K562 (cell line): ENCODE measurements at regions not wholly inside any gene's neighbourhood (a gene's known extent, or its start where the extent isn't known, plus 50 kb on each side); places are given as distances from the start of the nearest gene placed in this dataset.

Experiments used
- ATAC-seq: fragments of 200-7000 bp; cut with Tn5 transposase; 3 replicates; pipeline ENCODE4 v1.9.1; 2020; ENCODE audit warnings: moderate library complexity
- BruUV-seq: library from RNA; stranded (reverse); fragments of 400-500 nt; replicated peaks from 2 replicates; lab custom pipeline; 2021; lab: Mats Ljungman, UMichigan
- CTCF ChIA-PET: fragments of 300-600 bp; formaldehyde crosslinking; extraction: SDS; loops from one replicate; lab custom pipeline; 2021; ENCODE audit warnings: low intra/inter-chr PET ratio; lab: Yijun Ruan, JAX
- POLR2A ChIA-PET: fragments of 300-600, 350-650 bp; sonication (Branson Sonifier 250); formaldehyde crosslinking; extraction: SDS; loops from one replicate; lab custom pipeline; 2021; ENCODE audit warnings: antibody characterized with exemption, inconsistent platforms; lab: Yijun Ruan, JAX
- DNase-seq, 4 experiments: peaks; one replicate each; pipeline versions ENCODE4 v3.0.0 to v3.0.0-alpha.2; 2011 to 2018; ENCODE audit warnings: low spot score in 3 of 4, mixed read lengths in 3 of 4; ENCODE audit errors: extremely low read depth in 1 of 4
- FAIRE-seq: peaks from 2 replicates; lab custom pipeline; 2011; peaks lifted over from hg19 to GRCh38; lab: Jason Lieb, UNC
- H2AFZ ChIP-seq: 2 replicates; pipeline ENCODE4 v1.6.0; 2011; ENCODE audit warnings: low read depth, low read length, control low read depth, inconsistent platforms
- H3K27ac ChIP-seq: fragments of 200-600 bp; 3 replicates; pipeline ENCODE4 v1.8.0; 2011; ENCODE audit warnings: low read depth, mild to moderate bottlenecking, control low read depth, inconsistent platforms, low read length, moderate library complexity, mixed read lengths; ENCODE audit errors: extremely low read depth
- H3K27me3 ChIP-seq, 2 experiments: fragments of 300-600 bp in 1 of 2; 2 replicates in 1 of 2; 3 replicates in 1 of 2; pipeline versions ENCODE4 v1.6.0 to v1.8.0; 2011; ENCODE audit warnings: inconsistent platforms in 2 of 2, low read length in 2 of 2, mild to moderate bottlenecking in 1 of 2, mixed read lengths in 1 of 2, moderate library complexity in 1 of 2; ENCODE audit not compliant: control insufficient read depth in 2 of 2, insufficient read depth in 2 of 2
- H3K36me3 ChIP-seq: fragments of 300-600 bp; 3 replicates; pipeline ENCODE4 v1.8.0; 2011; ENCODE audit warnings: mild to moderate bottlenecking, low read length, inconsistent platforms; ENCODE audit not compliant: control insufficient read depth, insufficient read depth
- H3K4me1 ChIP-seq, 2 experiments: fragments of 200-600 bp in 1 of 2; replicated peaks in 1 of 2; 2 replicates in 1 of 2; 3 replicates in 1 of 2; pipeline versions ENCODE4 v1.5.1 to v1.8.0; 2011; ENCODE audit warnings: inconsistent platforms in 2 of 2, low read length in 2 of 2, mild to moderate bottlenecking in 1 of 2, mixed read lengths in 1 of 2, moderate library complexity in 1 of 2; ENCODE audit not compliant: control insufficient read depth in 2 of 2, insufficient read depth in 2 of 2
- H3K4me2 ChIP-seq: 2 replicates; pipeline ENCODE4 v1.6.1; 2011; ENCODE audit warnings: low read length, control low read depth, inconsistent platforms, mixed read lengths; ENCODE audit not compliant: insufficient read depth
- H3K4me3 ChIP-seq: fragments of 200-600 bp; sonication (generic), shearing (Covaris generic); 2 replicates; pipeline ENCODE4 v1.5.1; 2016; ENCODE audit warnings: control low read depth, inconsistent platforms
- H3K79me2 ChIP-seq: fragments of 200-600 bp; 3 replicates; pipeline ENCODE4 v1.8.0; 2011; ENCODE audit warnings: low read length, inconsistent platforms; ENCODE audit not compliant: control insufficient read depth, insufficient read depth
- H3K9ac ChIP-seq, 2 experiments: 2 replicates each; pipeline versions ENCODE4 v1.6.0 to v1.6.1; 2011; ENCODE audit warnings: low read depth in 2 of 2, low read length in 2 of 2, control low read depth in 1 of 2, inconsistent platforms in 1 of 2, mild to moderate bottlenecking in 1 of 2, mixed read lengths in 1 of 2; ENCODE audit not compliant: insufficient read depth in 1 of 2
- H3K9me1 ChIP-seq: one replicate; pipeline ENCODE4 v1.6.0; 2011; ENCODE audit warnings: inconsistent platforms, mild to moderate bottlenecking, low read length, moderate library complexity; ENCODE audit not compliant: control insufficient read depth, insufficient read depth
- H3K9me3 ChIP-seq: replicated peaks from 2 replicates; pipeline ENCODE4 v1.5.1; 2011; ENCODE audit warnings: low read depth, low read length, inconsistent platforms; ENCODE audit not compliant: control insufficient read depth, insufficient read depth
- H4K20me1 ChIP-seq: replicated peaks from 2 replicates; pipeline ENCODE4 v1.6.1; 2011; ENCODE audit warnings: low read length, inconsistent platforms, mixed read lengths; ENCODE audit not compliant: control insufficient read depth, insufficient read depth
- ARHGAP35 ChIP-seq: fragments of 450-650 bp; IDR thresholded peaks from 2 replicates; pipeline ENCODE4 v1.6.1; 2018; ENCODE audit not compliant: partially characterized antibody
- CBFA2T3 ChIP-seq: fragments of 450-650 bp; IDR thresholded peaks from 2 replicates; pipeline ENCODE4 v1.6.1; 2017
- CHD2 ChIP-seq: IDR thresholded peaks from 2 replicates; pipeline ENCODE4 v1.6.1; 2011; ENCODE audit warnings: low read depth, low read length
- E2F3 ChIP-seq: fragments of 250-450 bp; sonication (Bioruptor Pico); IDR thresholded peaks from 2 replicates; pipeline ENCODE4 v1.4.0; 2020; ENCODE audit warnings: mild to moderate bottlenecking
- ERF ChIP-seq: fragments of 450-650 bp; formaldehyde crosslinking; IDR thresholded peaks from 2 replicates; pipeline ENCODE4 v1.4.0; 2020; ENCODE audit warnings: mild to moderate bottlenecking, mixed read lengths
- GATA2 ChIP-seq: sonication (generic); formaldehyde crosslinking; IDR thresholded peaks from 2 replicates; pipeline ENCODE4 v1.4.0; 2020; ENCODE audit warnings: mild to moderate bottlenecking, missing genetic modification reagents
- HIVEP1 ChIP-seq: fragments of 250-450 bp; sonication (Bioruptor Pico); IDR thresholded peaks from 2 replicates; pipeline ENCODE4 v1.4.0; 2020; ENCODE audit warnings: mild to moderate bottlenecking
- HOXB6 ChIP-seq: fragments of 250-450 bp; sonication (Bioruptor Pico); IDR thresholded peaks from 2 replicates; pipeline ENCODE4 v1.5.1; 2022; ENCODE audit warnings: mild to moderate bottlenecking, borderline replicate concordance
- ID3 ChIP-seq, 2 experiments: fragments of 250-450 bp in 1 of 2; fragments of 450-650 bp in 1 of 2; sonication (Bioruptor Pico) in 1 of 2; IDR thresholded peaks; 2 replicates each; pipeline versions ENCODE4 v1.6.1 to v1.8.0; 2016 to 2021; ENCODE audit warnings: mild to moderate bottlenecking in 2 of 2, moderate library complexity in 2 of 2, missing compliant biosample characterization in 1 of 2, missing genetic modification characterization in 1 of 2
- MAFG ChIP-seq: fragments of 450-650 bp; conservative IDR thresholded peaks from 2 replicates; pipeline ENCODE4 v1.6.1; 2016; ENCODE audit warnings: missing genetic modification characterization, missing compliant biosample characterization
- NCOA1 ChIP-seq: fragments of 450-650 bp; IDR thresholded peaks from 2 replicates; pipeline ENCODE4 v1.6.1; 2016; ENCODE audit warnings: low read depth
- NEUROD1 ChIP-seq: fragments of 150-350 bp; IDR thresholded peaks from 2 replicates; pipeline ENCODE4 v1.6.1; 2014; ENCODE audit warnings: borderline replicate concordance, low read length, low read depth; ENCODE audit not compliant: partially characterized antibody
- NR2C2 ChIP-seq, 2 experiments: fragments of 200-800 bp in 1 of 2; sonication (Bioruptor generic) in 1 of 2; sonication (generic) in 1 of 2; formaldehyde crosslinking in 1 of 2; IDR thresholded peaks; 2 replicates each; pipeline versions ENCODE4 v1.6.1 to v1.8.0; 2016 to 2022; ENCODE audit warnings: mild to moderate bottlenecking in 1 of 2, missing compliant biosample characterization in 1 of 2, missing genetic modification characterization in 1 of 2, missing genetic modification reagents in 1 of 2
- PRMT5 ChIP-seq: sonication (generic); formaldehyde crosslinking; IDR thresholded peaks from 2 replicates; pipeline ENCODE4 v1.5.0; 2020; ENCODE audit warnings: missing genetic modification reagents
- PURB ChIP-seq: sonication (generic); formaldehyde crosslinking; IDR thresholded peaks from 2 replicates; pipeline ENCODE4 v1.9.0; 2021; ENCODE audit warnings: low read depth, mild to moderate bottlenecking, missing genetic modification reagents
- SREBF1 ChIP-seq: fragments of 150-350 bp; IDR thresholded peaks from 2 replicates; pipeline ENCODE4 v1.6.1; 2014; ENCODE audit warnings: antibody characterized with exemption, low read depth, low read length, borderline replicate concordance
- TBP ChIP-seq: optimal IDR thresholded peaks from 2 replicates; pipeline ENCODE3; 2011; ENCODE audit warnings: low read depth, low read length, improper control_type of control experiment
- TCF3 ChIP-seq: sonication (generic); formaldehyde crosslinking; IDR thresholded peaks from 2 replicates; pipeline ENCODE4 v1.4.0; 2020; ENCODE audit warnings: mild to moderate bottlenecking, missing genetic modification reagents
- ZNF197 ChIP-seq: fragments of 200-800 bp; sonication (Bioruptor generic); IDR thresholded peaks from 2 replicates; pipeline ENCODE4 v1.6.1; 2016; ENCODE audit warnings: low read depth, missing genetic modification characterization, missing compliant biosample characterization
- ZNF263 ChIP-seq: sonication (generic); formaldehyde crosslinking; IDR thresholded peaks from 2 replicates; pipeline ENCODE4 v1.8.0; 2022; ENCODE audit warnings: mild to moderate bottlenecking, missing genetic modification reagents, borderline replicate concordance
- ZNF395 ChIP-seq: fragments of 200-800 bp; sonication (Bioruptor generic); IDR thresholded peaks from 2 replicates; pipeline ENCODE4 v1.6.1; 2017; ENCODE audit warnings: missing genetic modification characterization, missing compliant biosample characterization
- ZNF431 ChIP-seq: sonication (generic); formaldehyde crosslinking; IDR thresholded peaks from 2 replicates; pipeline ENCODE4 v1.8.0; 2022; ENCODE audit warnings: mild to moderate bottlenecking, missing genetic modification reagents
- ZNF699 ChIP-seq: fragments of 250-450 bp; sonication (Bioruptor Pico); IDR thresholded peaks from 2 replicates; pipeline ENCODE4 v1.8.0; 2021; ENCODE audit warnings: mild to moderate bottlenecking, moderate library complexity; ENCODE audit not compliant: insufficient replicate concordance
- ZNF766 ChIP-seq: fragments of 200-800 bp; sonication (Bioruptor generic); conservative IDR thresholded peaks from 2 replicates; pipeline ENCODE4 v1.6.1; 2016; ENCODE audit warnings: missing genetic modification characterization, missing compliant biosample characterization
- WGBS: fragments of 100-300 bp; shearing (Covaris generic); methylation state at CpG from one replicate; pipeline ENCODE4 v1.1.6; 2016; ENCODE audit warnings: low coverage, mixed read lengths; ENCODE audit not compliant: insufficient coverage; ENCODE audit errors: missing lambda C conversion rate; 5-methylcytosine and 5-hydroxymethylcytosine counted together
- in situ Hi-C: fragments of 300-500 bp; cut with MboI; formaldehyde crosslinking; loops from 4 replicates; pipeline ENCODE4 v1.15.0; 2018; ENCODE audit warnings: inconsistent platforms, mixed read lengths
- intact Hi-C: fragments of 100-400 bp; cut with micrococcal nuclease; formaldehyde crosslinking; loops from 2 replicates; pipeline ENCODE4 v1.14.2; 2022

GRCh38 chr2:49858657-49859056 is 704.3 kb upstream of the FSHR start (continued):
- TF ChIP-seq ZNF766 (no peak), ZNF197 (no peak), ERF (CRISPR knock-in tag) (no peak), PURB (CRISPR knock-in tag) (no peak), NCOA1 (no peak), HIVEP1 (CRISPR knock-in tag) (no peak), MAFG (tag) (no peak), TBP (no peak)

- Histone ChIP-seq H3K9me1 (no peaks in the 10 kb centered on the region), H3K79me2 (no peaks in the 10 kb centered on the region), H3K27ac (no peak overlapping the region), H3K9me3 (no peaks in the 10 kb centered on the region; the same call in 1 of the 2 replicates), H3K9ac (no peak overlapping the region), H3K4me3 (no peak overlapping the region), H3K4me1 (no peaks in the 10 kb centered on the region), H4K20me1 (no peaks in the 10 kb centered on the region), H3K27me3 (no peaks in the 10 kb centered on the region), H2AFZ (no peak overlapping the region), H3K4me2 (no peak overlapping the region), H3K36me3 (no peaks in the 10 kb centered on the region)
- WGBS, result 0% methylated on average over 3 of the region's 3 CpGs
- FAIRE-seq (no peak), DNase-seq (no peak), ATAC-seq (no peak)
- no TSS peak for BruUV-seq
- POLR2A ChIA-PET, result no interaction called here
- in situ Hi-C loops, result no loop called here
- CTCF ChIA-PET, result no interaction called here
- intact Hi-C loops, result no loop called here
- TF ChIP-seq E2F3, result no peak
- no peak for TF ChIP-seq ZNF395 (CRISPR knock-in tag)
- no peak for TF ChIP-seq ZNF431 (CRISPR knock-in tag)
- TF ChIP-seq PRMT5 (CRISPR knock-in tag), result no peak
- no peak for TF ChIP-seq NEUROD1
- no peak for TF ChIP-seq SREBF1
- no peak for TF ChIP-seq ZNF263 (CRISPR knock-in tag)
- TF ChIP-seq ARHGAP35, result no peak
- no peak for TF ChIP-seq NR2C2 (CRISPR knock-in tag; IDR thresholded peaks at IDR 0.05)
- no peak for TF ChIP-seq NR2C2 (tag; IDR thresholded peaks at IDR 0.05)
- TF ChIP-seq ZNF699, result no peak
- no peak for TF ChIP-seq TCF3
- no peak for TF ChIP-seq CHD2
- TF ChIP-seq ID3 (CRISPR knock-in tag; IDR thresholded peaks at IDR 0.05), result no peak
- TF ChIP-seq ID3 (tag; IDR thresholded peaks at IDR 0.05), result no peak
- TF ChIP-seq CBFA2T3, result no peak
- TF ChIP-seq GATA2 (CRISPR knock-in tag), result no peak
- TF ChIP-seq HOXB6 (CRISPR knock-in tag), result no peak
Observed at GRCh38 chr2:49858113-49858490, 703.8 kb upstream of the FSHR start.
